Activated CD8-positive, alpha-beta memory T cell treated with anti-CD3 and anti-CD28 coated beads for 36 hours (primary cell): ENCODE measurements at regions not wholly inside any gene's neighbourhood (a gene's known extent, or its start where the extent isn't known, plus 50 kb on each side); places are given as distances from the start of the nearest gene placed in this dataset.
"Not testable (repeated sequence)": the region's sequence is repeated elsewhere in the genome, so short reads cannot be mapped to it uniquely, and the experiment has no call there.

Experiments used
- CTCF ChIA-PET: fragments of 350-600 bp; sonication (Branson Sonifier 250); formaldehyde crosslinking; loops from one replicate; lab custom pipeline; 2021; ENCODE audit warnings: antibody characterized with exemption; lab: Charles Lee
- POLR2A ChIA-PET: fragments of 350-600 bp; sonication (Branson Sonifier 250); formaldehyde crosslinking; loops from one replicate; lab custom pipeline; 2021; ENCODE audit warnings: antibody characterized with exemption; lab: Charles Lee

DNA sequence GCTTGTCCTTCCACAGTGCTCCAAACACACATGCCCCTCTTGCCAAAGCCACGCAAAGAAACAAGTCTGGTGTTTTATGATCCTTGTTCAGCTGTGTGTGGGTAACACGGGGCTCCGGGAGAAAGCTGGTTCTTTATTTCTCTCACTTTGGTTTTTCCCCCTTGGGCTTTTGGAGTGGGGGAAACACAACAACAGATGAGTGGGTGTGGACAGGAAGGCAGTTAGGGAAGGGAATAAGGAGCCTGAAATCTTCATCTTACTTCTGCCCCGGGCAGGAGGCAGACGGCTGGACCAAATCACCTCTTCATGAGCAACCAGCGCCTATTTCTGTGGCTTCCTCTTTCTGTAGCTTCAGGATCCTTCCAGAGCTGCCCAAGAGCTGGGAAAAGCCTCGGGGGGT is 218.5 kb downstream of the PHETA1 start:
- POLR2A ChIA-PET: no interaction called here
- CTCF ChIA-PET: no interaction called here

GRCh38 chr12:111149299-111149698 is 219.6 kb downstream of the PHETA1 start:
- ChIA-PET POLR2A (no interaction called here), CTCF (no interaction called here)

DNA sequence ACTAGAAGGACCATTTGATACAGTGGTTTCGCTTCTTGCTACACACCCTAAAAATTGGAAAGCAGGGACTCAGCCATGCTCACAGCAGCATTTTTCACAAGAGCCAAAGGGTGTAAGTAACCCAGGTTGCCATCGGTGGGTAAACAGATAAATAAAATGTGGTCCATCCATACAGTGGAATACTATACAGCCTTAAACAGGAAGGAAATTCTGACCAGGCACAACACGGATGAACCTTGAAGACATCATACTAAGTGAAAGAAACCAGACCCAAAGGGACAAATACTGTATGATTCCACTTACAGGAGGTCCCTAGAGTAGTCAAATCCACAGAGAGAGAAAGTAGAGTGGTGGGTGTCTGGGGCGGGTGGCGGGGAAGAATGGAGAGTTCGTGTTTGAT is 220.9 kb downstream of the PHETA1 start:
- POLR2A ChIA-PET: no interaction called here
- CTCF ChIA-PET: no interaction called here

DNA sequence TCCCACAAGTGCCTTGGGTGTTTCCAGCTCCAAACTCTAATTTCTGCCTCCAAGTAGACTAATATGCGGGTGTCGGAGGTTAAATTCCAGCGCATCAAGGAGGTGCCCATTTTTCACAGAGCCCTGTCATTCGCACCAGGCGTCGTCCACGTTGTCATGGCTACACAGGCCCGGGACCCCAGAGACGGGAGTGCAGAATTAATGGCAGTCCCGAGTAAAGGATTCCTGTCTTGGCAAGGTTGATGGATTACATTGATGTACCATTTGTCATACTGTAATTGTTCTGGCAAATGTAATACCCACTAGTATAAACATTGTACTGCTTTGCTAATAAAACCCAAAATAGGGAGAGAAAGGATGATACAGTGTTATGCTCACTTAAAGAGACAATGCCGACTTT is 222.9 kb upstream of the MYL2 start:
- POLR2A ChIA-PET: no interaction called here
- CTCF ChIA-PET: no interaction called here

- POLR2A ChIA-PET: no interaction called here
- CTCF ChIA-PET: no interaction called here
Measured at GRCh38 chr12:111141205-111141604, 220.8 kb upstream of the MYL2 start.

- ChIA-PET CTCF (no interaction called here), POLR2A (no interaction called here)
Measured at GRCh38 chr12:111138016-111138415, 217.6 kb upstream of the MYL2 start.

- CTCF ChIA-PET: no interaction called here
- POLR2A ChIA-PET: no interaction called here
Measured at GRCh38 chr12:111135293-111135832, 215.0 kb upstream of the MYL2 start.

DNA sequence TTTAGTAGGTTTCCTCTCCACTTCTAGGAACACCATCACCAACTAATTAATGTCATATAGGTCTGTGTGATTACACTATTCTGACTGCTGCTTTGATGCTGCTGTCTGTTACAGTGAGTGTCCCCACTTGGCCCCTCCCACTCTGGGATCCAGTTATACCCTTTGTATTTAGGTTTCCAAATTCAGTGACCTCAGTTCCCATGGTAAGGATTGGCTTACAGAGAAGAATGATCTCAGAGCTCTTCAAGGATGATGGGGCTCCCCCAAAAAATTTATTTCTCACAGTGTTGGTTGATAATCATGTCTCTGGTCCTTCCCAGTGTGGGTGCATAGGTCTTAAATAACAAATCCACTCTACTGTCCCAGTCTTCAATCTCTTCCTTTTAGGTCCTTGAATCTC is 210.0 kb upstream of the MYL2 start:
- POLR2A ChIA-PET: no interaction called here
- CTCF ChIA-PET: no interaction called here

- ChIA-PET CTCF (no interaction called here), POLR2A (no interaction called here)
Measured at GRCh38 chr12:111129149-111129767, 208.9 kb upstream of the MYL2 start.

DNA sequence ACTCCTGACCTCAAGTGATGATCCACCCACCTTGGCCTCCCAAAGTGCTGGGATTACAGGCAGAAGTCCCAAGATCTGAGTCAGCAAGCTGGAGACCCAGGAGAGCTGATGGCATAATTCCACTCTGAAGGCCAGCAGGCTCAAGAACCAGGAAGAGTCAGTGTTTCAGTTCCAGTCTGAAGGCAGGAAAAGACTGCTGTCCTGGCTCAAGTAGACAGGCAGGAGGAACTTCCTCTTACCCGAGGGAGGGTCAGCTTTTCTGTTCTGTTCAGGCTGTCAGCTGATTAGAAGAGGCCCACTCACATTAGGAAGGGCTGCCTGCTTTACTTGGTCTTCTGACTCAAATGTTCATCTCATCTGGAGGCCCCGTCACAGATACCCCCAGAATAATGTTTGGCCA is 206.0 kb upstream of the MYL2 start:
- POLR2A ChIA-PET: no interaction called here
- CTCF ChIA-PET: no interaction called here

DNA sequence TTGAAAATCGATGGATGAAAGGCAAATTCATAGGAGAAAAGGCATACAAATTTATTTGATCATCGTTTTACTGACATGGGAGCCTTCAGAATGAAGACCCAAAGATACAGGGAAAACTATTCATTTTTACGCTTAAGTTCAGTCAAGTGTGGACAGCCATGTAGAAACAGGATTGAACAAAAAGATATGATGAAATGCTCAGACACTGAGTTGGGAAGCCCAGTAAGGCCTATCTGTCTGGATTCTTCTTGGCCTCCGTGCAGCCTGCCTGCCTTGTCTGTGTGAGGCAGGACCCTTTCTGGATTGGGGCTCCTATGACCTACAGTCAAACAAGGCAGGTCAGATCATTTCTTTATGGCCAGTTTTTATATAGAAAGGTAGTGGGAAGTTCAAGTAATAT is 203.8 kb upstream of the MYL2 start:
- POLR2A ChIA-PET: no interaction called here
- CTCF ChIA-PET: no interaction called here

DNA sequence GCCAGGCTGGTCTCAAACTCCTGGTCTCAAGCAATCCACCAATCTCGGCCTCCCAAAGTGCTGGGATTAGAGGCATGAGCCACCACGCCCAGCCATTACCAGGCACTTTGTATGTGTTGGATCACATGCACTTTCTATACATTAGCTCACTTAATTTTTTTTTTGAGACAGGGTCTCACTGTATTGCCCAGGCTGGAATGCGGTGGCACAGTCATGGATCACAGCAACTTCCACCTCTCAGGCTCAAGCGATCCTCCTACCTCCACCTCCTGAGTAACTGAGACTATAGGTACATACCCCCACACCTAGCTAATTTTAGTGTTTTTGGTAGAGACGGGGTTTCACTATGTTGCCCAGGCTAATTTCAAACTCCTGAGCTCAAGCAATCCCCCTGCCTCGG is 203.0 kb upstream of the MYL2 start:
- POLR2A ChIA-PET: no interaction called here
- CTCF ChIA-PET: no interaction called here

DNA sequence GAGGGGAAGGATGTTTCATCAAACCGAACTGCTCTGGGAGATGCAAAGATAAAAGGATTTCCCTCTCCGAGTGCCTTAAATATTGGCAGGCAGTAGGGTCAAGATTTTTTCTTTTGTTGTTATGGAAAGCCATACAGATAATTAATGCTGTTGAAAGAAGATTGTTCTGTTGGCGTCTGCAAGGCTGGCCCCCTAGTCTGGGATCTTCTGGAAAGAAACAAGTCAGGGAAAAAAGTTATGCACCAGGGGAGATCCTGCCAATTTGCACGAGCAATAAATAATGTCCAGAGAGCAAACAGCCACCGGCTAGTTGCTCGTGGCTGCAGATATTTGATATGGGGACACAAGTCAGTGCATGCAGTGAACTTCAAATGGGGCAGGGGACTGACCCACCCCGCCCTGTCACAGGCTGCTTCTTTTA is 202.1 kb upstream of the MYL2 start:
- ChIA-PET CTCF (no interaction called here), POLR2A (no interaction called here)

- ChIA-PET POLR2A (no interaction called here), CTCF (no interaction called here)
Measured at GRCh38 chr12:111121840-111122239, 201.5 kb upstream of the MYL2 start.

GRCh38 chr12:111120578-111120977 is 200.2 kb upstream of the MYL2 start:
- ChIA-PET POLR2A (no interaction called here), CTCF (no interaction called here)

GRCh38 chr12:111117017-111117416 is 196.6 kb upstream of the MYL2 start:
- ChIA-PET CTCF (no interaction called here), POLR2A (no interaction called here)

DNA sequence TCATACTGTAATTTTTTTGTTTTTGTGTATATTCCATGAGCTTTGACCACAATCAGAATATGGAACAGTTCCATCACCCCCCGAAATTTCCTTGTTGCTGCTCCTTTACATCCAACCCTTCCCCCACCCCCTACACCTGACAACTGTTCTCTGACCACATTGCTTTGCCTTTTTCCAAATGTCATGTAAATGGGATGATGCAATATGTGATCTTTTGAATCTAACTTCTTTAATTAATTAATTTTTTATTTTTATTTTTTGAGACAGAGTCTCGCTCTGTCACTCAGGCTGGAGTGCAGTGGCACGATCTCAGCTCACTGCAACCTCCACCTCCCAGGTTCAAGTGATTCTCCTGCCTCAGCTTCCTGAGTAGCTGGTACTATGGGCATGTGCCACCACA is 192.9 kb upstream of the MYL2 start:
- POLR2A ChIA-PET: not testable (repeated sequence)
- CTCF ChIA-PET: interaction anchor here (1.1 to 1.3 kb wide), 2 partner anchors 11 to 12 kb away, joined by 3 read pairs; no protein-coding TSS in a partner anchor

DNA sequence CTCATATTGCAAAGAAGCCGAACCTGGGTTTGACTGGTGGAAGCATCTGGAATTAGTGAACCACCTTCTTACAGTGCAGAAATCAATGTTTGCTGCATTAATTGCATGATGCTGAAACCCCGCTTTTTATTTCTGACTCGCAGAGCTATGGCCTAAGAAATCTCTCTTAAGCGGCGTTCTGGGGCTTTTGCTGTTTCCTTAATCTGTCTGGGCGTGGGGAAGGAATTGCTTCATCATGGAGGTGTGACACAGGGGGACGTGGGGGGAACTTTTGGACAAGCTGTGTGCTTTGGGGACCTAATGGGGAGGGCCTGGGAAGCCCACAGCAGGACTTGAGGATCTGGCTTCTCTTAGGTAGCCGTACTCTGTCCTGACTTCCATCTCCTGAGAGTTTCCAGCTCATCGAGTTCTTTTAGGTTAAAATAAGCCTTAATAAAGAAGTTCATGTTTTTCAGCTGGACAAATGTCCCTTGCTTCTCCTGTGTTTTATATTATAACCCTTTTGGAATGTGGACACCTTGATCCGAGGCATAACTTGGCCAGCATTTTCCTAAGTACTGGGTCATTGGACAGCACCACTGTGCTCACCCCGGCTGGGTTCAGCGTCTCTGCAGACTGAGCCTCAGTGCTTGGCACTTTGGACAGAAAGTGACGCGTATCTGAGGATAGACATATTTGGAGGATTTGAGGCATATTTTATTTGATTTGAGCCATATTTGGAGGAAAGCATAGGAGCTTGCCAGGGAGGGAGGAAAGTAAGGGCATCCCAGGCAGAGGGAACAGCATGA is 192.1 kb upstream of the MYL2 start:
- ChIA-PET POLR2A (no interaction called here), CTCF (interaction anchor here (0.6 to 1.3 kb wide), 2 partner anchors 10 to 290 kb away, joined by 3 read pairs; no protein-coding TSS in a partner anchor)

DNA sequence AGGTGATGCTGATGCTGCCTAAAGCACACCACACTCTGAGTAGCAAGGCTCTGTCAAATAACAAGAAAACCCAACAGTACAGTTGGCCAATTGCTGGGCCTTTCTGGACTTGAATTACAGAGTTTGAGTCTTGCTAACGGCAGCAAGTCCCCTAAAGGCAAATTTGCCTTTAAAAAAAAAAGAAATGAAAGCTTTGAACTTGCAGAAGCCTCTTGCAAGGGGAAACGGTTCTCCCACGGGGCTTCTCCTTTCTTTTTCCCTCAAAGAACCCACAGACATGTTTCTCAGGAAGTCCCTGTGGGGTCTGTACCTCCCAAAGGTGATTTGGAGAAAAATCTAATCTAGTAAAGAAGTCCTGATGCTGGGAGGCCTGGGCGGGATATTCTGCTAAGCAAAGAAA is 191.3 kb upstream of the MYL2 start:
- POLR2A ChIA-PET: no interaction called here

DNA sequence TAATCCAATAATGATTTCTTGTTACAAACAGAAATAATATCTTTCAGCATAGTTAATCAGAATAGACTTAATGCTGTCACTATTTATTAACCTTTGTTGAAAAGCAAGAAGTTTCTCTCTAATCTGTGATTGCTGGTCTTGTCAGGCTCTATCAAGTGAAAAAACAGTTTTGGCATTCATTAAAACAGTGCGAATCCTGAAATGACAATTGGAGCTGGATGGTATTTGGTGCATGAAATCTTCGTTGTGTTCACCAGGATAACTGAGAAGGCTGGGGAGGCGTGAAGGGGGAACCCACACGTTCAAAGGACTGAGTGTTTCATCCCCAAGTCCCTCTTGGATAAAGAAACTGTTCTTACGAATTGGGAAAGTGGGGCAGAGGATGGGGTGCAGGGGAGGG is 190.2 kb upstream of the MYL2 start:
- POLR2A ChIA-PET: no interaction called here
- CTCF ChIA-PET: no interaction called here

More for the DNA sequence above, 191.3 kb upstream of the MYL2 start:
- CTCF ChIA-PET: interaction anchor here (0.6 kb wide), 1 partner anchor 291 kb away, joined by 3 read pairs; no protein-coding TSS in a partner anchor

GRCh38 chr12:111108726-111109125 is 188.3 kb upstream of the MYL2 start:
- ChIA-PET POLR2A (no interaction called here), CTCF (no interaction called here)
